Cardiac septum (tissue), 1 donor: ENCODE measurements at regions not wholly inside any gene's neighbourhood (a gene's known extent, or its start where the extent isn't known, plus 50 kb on each side); places are given as distances from the start of the nearest gene placed in this dataset.

Experiments used
- DNase-seq: peaks from one replicate; pipeline ENCODE4 v3.0.0-alpha.2; 2020; ENCODE audit warnings: low spot score
- intact Hi-C: fragments of 100-400 bp; cut with DNase I; formaldehyde crosslinking; loops from one replicate; pipeline ENCODE4 v1.14.0; 2022
- donor health status: DM: no; HTN: no; CAD: no.

- intact Hi-C loops = no loop called here
- DNase-seq = no peak
Measured at GRCh38 chr6:4531406-4531805, 244.8 kb upstream of the CDYL start.

DNA sequence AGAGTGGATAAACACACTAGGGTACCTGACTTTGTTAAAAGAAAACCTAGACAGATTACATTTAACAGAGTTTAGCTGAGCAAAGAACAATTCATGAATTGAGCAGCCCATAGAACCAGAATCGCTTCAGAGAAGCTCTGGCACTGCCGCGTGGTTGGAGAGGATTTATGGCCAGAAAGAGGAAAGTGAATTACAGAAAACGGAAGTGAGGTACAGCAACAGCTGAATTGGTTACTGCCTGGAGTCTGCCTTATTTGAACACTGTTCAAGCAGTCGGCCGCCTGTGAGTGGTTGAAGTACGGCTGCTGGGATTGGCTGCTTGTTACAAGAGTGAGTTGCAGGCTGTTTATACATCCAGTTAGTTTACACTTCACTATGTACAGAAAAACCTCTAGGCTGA lies 253.8 kb upstream of the CDYL start:
- no peak for DNase-seq
- intact Hi-C loops = no loop called here

GRCh38 chr6:4521070-4521469 lies 255.1 kb upstream of the CDYL start:
- intact Hi-C loops = no loop called here
- no peak for DNase-seq

DNA sequence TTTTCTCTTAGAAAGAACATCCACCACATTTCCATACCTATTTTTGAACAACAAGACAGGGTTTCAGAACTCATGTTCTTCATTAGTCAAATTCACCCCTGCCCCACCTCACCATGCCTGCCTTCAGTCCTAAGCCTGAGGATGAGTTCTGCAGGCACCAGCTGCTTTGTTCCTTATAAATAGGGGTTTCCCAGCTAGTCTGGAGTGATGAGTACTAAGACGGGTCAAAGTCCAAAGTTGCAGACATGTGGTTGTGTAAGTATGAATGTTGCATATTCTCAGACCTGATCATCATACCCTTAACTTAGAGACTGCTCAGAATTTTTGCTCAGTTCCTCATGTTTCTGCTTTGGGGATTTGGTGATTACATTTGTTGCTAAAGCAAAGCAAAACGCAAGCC lies 257.7 kb upstream of the CDYL start:
- intact Hi-C loops = no loop called here
- no peak for DNase-seq

- no peak for DNase-seq
- intact Hi-C loops = no loop called here
Measured at GRCh38 chr6:4516206-4516605, 260.0 kb upstream of the CDYL start.

- no peak for DNase-seq
- intact Hi-C loops = no loop called here
Measured at GRCh38 chr6:4513561-4513960, 262.6 kb upstream of the CDYL start.

DNA sequence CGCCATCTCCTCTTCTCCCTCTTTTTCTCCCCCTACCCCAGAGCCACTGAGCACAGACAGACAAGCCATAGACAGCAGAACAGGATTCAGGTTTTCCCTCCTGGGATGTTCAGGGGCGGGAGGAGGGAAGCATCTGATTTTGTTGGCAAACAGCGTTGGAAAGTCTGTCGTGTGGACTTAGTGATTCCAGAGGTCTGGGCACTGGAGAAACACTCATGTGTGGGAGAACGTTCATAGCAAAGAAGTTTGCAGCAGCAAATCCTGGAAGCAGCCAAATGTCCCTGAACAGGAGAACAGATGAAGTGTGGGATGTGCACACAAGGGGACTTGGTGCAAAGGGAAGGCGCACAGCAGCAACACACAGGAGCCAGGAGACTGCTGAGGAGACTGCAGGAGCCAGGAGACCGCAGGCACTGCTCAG lies 264.1 kb upstream of the CDYL start:
- DNase-seq = no peak

GRCh38 chr6:4511641-4512020 lies 264.6 kb upstream of the CDYL start:
- intact Hi-C loops = no loop called here
- DNase-seq = no peak

More for the DNA sequence above, 264.1 kb upstream of the CDYL start:
- intact Hi-C loops = no loop called here

DNA sequence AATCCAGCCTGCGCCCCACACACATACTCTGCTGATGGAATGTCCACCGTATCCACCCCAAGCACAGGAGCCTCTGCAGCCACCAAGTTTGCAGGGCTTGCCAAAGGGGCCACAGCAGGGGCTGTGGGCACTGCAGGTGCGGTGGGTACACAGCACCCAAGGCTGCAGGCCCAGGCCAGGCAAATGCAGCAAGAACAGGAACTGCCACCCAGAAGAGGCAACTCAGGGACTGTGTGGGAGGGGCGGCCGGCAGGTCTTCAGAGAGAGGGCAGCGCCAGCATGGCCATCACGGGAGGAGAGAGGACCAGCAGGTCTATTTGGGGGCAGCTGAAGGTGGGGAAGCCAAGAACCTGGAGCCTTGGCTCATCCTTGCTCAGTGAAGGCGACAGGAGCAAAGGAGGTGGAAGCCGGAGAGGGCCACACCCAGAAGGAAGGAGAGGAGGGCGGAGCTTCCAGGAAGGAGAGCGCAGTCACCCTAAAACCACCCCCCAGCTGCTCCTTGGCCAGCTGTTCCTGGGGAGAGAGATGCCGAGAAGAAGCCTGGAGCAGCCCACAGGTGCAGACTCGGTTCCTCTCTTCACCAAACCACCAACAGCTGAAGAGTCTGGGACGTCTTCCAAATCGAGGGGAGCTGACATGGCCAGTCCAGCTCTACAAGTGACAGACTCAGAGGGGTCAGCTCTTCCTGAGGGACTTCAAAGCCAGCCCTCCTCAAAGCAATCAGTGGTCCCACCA lies 265.1 kb upstream of the CDYL start:
- DNase-seq = no peak
- intact Hi-C loops = no loop called here

DNA sequence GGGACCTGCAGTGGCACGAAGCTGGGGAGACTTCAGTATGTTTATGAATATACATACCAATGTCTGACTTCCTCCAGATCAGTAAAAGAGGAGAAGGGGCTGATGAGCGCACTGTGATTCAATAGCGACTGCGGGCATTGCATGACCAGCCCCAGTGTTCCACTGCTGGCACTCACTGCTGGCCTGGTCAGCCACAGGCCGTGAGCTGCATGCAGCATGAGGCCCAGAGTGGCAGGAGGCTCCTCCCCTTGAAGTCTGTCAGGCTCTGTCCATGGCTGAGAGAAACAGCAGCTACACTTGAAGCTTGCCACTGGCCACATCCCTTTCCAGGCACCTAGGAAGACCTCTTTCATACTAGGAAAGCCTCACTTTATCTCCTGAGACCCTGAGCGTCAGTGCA lies 265.9 kb upstream of the CDYL start:
- no peak for DNase-seq
- intact Hi-C loops = no loop called here

DNA sequence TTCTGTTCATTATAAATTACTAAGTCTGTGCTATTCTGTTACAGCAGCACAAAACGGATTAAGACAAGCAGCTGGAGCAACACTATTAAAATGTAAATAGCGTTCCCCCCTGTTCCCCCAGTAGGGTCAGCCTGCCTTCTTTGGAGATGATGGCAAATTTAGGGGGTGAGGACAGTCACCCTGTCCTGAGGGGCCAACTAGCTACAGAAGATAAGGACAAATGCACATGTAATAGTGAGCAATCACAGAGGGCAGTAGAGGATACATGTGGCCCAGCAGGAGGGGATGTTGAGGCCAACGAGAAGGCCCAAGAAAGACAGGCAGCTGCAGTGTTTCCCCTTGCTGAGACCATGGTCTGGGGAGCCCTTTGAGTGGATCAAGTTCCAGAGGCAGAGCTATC lies 266.7 kb upstream of the CDYL start:
- no peak for DNase-seq
- intact Hi-C loops = no loop called here

DNA sequence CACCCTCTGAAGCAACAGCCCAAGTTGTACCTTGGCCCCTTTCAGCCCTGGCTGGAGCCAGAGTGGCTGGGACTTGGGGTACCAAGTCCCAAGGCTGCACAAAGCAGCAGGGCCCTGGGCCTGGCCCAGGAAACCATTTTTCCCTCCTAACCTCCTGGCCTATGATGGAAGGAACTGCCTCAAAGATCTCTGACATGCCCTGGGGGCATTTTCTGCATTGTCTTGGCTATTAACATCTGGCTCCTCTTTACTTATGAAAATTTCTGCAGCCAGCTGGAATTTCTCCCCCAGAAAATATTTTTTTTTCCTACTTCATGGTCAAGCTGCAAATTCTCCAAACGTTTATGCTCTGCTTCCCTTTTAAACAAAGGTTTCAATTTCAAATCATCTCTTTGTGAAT lies 269.4 kb upstream of the CDYL start:
- intact Hi-C loops = no loop called here

DNA sequence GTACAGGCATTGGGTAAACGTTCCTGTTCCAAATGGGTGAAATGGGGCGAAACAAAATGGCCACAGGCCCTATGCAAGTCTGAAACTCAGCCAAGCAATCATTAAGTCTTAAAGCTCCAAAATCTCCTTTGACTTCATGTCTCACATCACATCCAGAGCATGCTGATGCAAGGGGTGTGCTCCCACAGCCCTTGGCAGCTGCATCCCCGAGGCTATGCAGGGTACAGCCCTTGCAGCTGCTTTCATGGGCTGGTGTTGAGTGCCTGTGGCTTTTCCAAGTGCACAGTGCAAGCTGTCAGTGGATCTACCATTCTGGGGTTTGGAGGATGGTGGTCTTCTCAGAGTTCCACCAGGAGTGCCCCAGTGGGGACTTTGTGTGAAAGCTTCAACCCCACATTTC lies 270.0 kb upstream of the CDYL start:
- intact Hi-C loops = no loop called here
- no peak for DNase-seq

More for the DNA sequence above, 269.4 kb upstream of the CDYL start:
- no peak for DNase-seq

- DNase-seq = no peak
- intact Hi-C loops = no loop called here
Measured at GRCh38 chr6:4504700-4505099, 271.5 kb upstream of the CDYL start.

GRCh38 chr6:4503700-4504099 lies 272.5 kb upstream of the CDYL start:
- intact Hi-C loops = no loop called here
- no peak for DNase-seq

- intact Hi-C loops = no loop called here
- DNase-seq = no peak
Measured at GRCh38 chr6:4496284-4496683, 279.9 kb upstream of the CDYL start.

GRCh38 chr6:4491501-4492260 lies 284.5 kb upstream of the CDYL start:
- no peak for DNase-seq
- intact Hi-C loops = no loop called here

DNA sequence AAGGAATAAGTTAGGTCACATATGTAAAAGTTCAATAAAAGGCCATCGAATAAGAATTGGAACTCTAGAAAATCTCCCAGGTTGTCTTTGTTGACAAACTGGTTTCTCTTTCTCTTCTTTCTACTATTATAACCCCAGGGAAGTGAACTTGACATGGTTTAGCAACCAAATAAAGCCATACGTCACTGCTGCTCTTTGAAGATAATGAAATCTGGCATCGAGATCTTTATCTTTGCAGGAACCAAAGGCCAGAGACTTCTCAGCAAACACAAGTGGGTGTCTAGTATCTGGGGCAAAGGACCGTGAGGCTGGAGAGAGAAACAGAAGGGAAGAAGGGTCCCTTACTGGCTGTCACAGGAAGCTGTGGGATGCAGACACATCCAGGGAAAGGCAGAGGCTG lies 286.7 kb upstream of the CDYL start:
- DNase-seq = no peak
- intact Hi-C loops = no loop called here

- DNase-seq = no peak
- intact Hi-C loops = no loop called here
Measured at GRCh38 chr6:4488389-4488788, 287.8 kb upstream of the CDYL start.

GRCh38 chr6:4487538-4487937 lies 288.7 kb upstream of the CDYL start:
- no peak for DNase-seq
- intact Hi-C loops = no loop called here

DNA sequence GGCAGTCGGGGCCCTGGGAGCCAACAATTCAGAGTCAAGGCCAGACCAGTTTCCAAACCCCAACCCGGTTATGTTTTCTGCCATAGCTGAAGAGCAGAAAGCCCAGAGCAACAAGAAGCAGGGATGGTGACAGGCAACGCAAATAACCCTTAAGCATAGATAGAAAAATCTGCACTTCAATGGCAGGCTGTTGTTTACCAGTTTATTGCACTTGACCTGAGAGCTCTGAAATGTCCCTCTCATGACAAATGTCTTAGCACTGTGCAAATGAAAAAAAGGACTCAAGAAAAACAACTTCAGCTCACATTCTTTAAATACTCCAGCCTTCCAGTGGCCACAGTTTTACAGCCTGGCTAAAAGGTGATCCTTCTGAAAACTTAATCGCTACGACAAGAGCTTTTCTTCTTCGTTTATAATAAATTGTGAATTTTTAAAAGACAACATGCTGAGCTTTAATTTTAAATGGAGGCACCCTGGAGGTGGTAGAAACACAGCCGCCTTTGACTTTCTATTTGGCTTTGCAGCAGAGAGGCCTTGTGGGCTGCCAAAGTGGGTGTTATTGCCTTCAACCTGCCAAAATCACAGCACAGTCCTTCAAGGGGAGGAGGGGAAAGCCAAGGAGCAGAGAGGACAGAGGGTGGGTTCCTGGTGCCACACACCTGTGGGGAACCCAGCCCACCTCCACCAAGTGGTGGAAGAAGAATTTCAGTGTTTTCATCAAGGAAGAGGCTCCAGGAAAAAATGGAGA lies 289.5 kb upstream of the CDYL start:
- intact Hi-C loops = no loop called here
- no peak for DNase-seq
